ENCODE measurements at regions not wholly inside any gene's neighbourhood (a gene's known extent, or its start where the extent isn't known, plus 50 kb on each side); places are given as distances from the start of the nearest gene placed in this dataset.

DNA sequence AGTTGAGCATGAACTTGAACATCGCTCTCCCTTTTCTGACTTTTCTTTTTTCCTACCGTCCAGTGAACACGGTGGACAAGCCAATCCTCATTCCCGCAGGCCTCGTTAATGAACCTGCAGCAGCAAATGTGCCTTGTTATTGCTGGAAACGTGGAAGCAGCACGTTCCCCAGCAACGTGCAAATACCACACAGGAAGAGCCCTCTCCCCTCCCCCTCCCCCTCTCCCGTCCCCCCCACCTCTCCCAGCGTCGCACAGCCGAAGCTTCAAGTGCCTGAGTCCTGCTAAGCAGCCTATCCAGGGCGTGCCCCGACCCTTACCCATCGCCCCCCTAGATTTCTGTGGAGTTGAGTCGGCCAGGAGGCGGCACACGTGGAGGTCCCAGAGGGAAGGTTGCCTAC, 219.9 kb downstream of the BCOR start:
- FAIRE-seq (no peak), DNase-seq (ENCODE audit: insufficient read length, low spot score) (no peak)
- no peak for TF ChIP-seq CTCF (IDR thresholded peaks at IDR 0.05; ENCODE audit: insufficient read depth, missing control alignments)

- TF ChIP-seq CTCF (IDR thresholded peaks at IDR 0.05; ENCODE audit: insufficient read depth, missing control alignments) = no peak
- DNase-seq (ENCODE audit: insufficient read length, low spot score) (no peak), FAIRE-seq (no peak)
Measured at GRCh38 chrX:39883666-39884065, 214.1 kb downstream of the BCOR start.

GRCh38 chrX:39886282-39886681, 211.5 kb downstream of the BCOR start:
- no peak for TF ChIP-seq CTCF (IDR thresholded peaks at IDR 0.05; ENCODE audit: insufficient read depth, missing control alignments)
- no peak for FAIRE-seq
- no peak for DNase-seq (ENCODE audit: insufficient read length, low spot score)

- no peak for DNase-seq (ENCODE audit: insufficient read length, low spot score)
- no peak for TF ChIP-seq CTCF (IDR thresholded peaks at IDR 0.05; ENCODE audit: insufficient read depth, missing control alignments)
- no peak for FAIRE-seq
Measured at GRCh38 chrX:39888730-39889129, 209.0 kb downstream of the BCOR start.

DNA sequence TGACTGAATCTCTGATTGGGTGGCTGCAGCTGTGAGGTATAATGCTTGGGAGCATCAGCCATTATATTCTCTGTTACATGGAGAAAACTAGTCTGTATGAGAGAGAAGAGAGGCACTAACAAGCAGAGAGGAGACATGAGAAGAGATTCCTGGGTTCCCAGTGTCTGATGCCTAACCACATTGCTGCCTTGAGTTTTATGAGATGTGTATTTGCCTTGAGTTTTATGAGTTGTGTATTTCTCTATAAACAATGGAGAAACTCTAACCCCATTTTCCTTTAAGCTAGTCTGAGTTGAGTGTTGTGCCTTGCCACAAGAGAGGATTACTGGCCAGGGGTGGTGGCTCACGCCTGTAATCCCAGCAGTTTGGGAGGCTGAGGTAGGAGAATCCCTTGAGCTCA, 208.1 kb downstream of the BCOR start:
- DNase-seq (ENCODE audit: insufficient read length, low spot score) = no peak
- no peak for TF ChIP-seq CTCF (IDR thresholded peaks at IDR 0.05; ENCODE audit: insufficient read depth, missing control alignments)
- FAIRE-seq = no peak

- FAIRE-seq (no peak), DNase-seq (ENCODE audit: insufficient read length, low spot score) (no peak)
- no peak for TF ChIP-seq CTCF (IDR thresholded peaks at IDR 0.05; ENCODE audit: insufficient read depth, missing control alignments)
Measured at GRCh38 chrX:39890807-39891206, 207.0 kb downstream of the BCOR start.

DNA sequence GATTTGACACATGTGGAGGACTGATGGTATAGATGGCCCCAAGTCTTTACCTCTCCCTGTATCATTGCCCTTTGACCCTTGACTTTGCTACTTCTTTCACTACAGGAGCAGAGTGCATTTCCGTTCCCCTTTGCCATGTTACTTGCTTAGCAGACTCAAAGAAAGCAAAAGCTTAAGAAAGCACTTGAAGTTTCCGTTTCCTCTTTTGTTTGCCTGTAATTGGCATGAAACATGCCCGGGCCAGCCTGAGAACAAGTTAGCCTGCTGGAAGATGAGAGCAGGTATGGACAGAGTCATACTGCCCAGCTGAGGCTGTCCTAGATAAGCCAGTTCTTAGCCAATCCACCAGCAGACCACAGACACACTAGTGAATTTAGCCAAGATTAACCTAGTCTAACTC, 206.0 kb downstream of the BCOR start:
- FAIRE-seq (no peak), DNase-seq (ENCODE audit: insufficient read length, low spot score) (no peak)
- no peak for TF ChIP-seq CTCF (IDR thresholded peaks at IDR 0.05; ENCODE audit: insufficient read depth, missing control alignments)
